Liver (tissue), 8 donors: ENCODE measurements at regions not wholly inside any gene's neighbourhood (a gene's known extent, or its start where the extent isn't known, plus 50 kb on each side); places are given as distances from the start of the nearest gene placed in this dataset.

Experiments
- DNase-seq: peaks from one replicate; pipeline ENCODE4 v3.0.0-alpha.2; 2017; ENCODE audit warnings: low spot score
- H3K27ac ChIP-seq, 2 donors: one replicate each; pipeline ENCODE4 v1.7.0; 2013; ENCODE audit warnings: inconsistent platforms in 2 of 2, low read length in 2 of 2, control low read depth in 1 of 2, low read depth in 1 of 2, mild to moderate bottlenecking in 1 of 2
- H3K27me3 ChIP-seq, 4 donors: one replicate each; pipeline versions ENCODE4 v1.6.1 to v1.7.0; 2013; ENCODE audit warnings: low read length in 3 of 4, inconsistent platforms in 1 of 4, mild to moderate bottlenecking in 1 of 4, moderate library complexity in 1 of 4; ENCODE audit not compliant: control insufficient read depth in 4 of 4, insufficient read depth in 4 of 4
- H3K36me3 ChIP-seq, 4 donors: one replicate each; pipeline versions ENCODE4 v1.6.1 to v1.7.0; 2013; ENCODE audit warnings: low read length in 3 of 4, mild to moderate bottlenecking in 3 of 4, low read depth in 1 of 4, moderate library complexity in 1 of 4; ENCODE audit not compliant: control insufficient read depth in 4 of 4, insufficient read depth in 3 of 4
- H3K4me1 ChIP-seq, 4 donors: one replicate each; pipeline versions ENCODE4 v1.6.1 to v1.7.0; 2013; ENCODE audit warnings: low read length in 3 of 4, mild to moderate bottlenecking in 3 of 4, moderate library complexity in 1 of 4; ENCODE audit not compliant: control insufficient read depth in 4 of 4, insufficient read depth in 4 of 4
- H3K4me3 ChIP-seq, 3 donors: one replicate each; pipeline versions ENCODE4 v1.6.1 to v1.7.0; 2013; ENCODE audit warnings: low read length in 3 of 3, control low read depth in 1 of 3, low read depth in 1 of 3, mild to moderate bottlenecking in 1 of 3
- H3K9ac ChIP-seq, 2 donors: one replicate each; pipeline ENCODE4 v1.7.0; 2013; ENCODE audit warnings: low read length in 2 of 2, mild to moderate bottlenecking in 2 of 2, moderate library complexity in 2 of 2, control low read depth in 1 of 2, low read depth in 1 of 2
- H3K9me3 ChIP-seq, 4 donors: one replicate each; pipeline versions ENCODE4 v1.6.1 to v1.7.0; 2013; ENCODE audit warnings: low read length in 3 of 4; ENCODE audit not compliant: control insufficient read depth in 4 of 4
- ATF3 ChIP-seq: IDR thresholded peaks from 2 replicates; pipeline ENCODE4 v1.6.1; 2016; ENCODE audit warnings: antibody characterized with exemption
- CTCF ChIP-seq: fragments of 150-350 bp; IDR thresholded peaks from 2 replicates; pipeline ENCODE4 v1.5.1; 2017; ENCODE audit warnings: improper control_type of control experiment, low read depth, low read length; ENCODE audit not compliant: missing input control
- EGR1 ChIP-seq, 2 donors: IDR thresholded peaks; 2 replicates each; pipeline ENCODE4 v1.6.1; 2016 to 2018; ENCODE audit warnings: antibody characterized with exemption in 2 of 2, low read depth in 2 of 2
- FOXA1 ChIP-seq: IDR thresholded peaks from 2 replicates; pipeline ENCODE4 v1.6.1; 2016; ENCODE audit warnings: antibody characterized with exemption
- FOXA2 ChIP-seq: IDR thresholded peaks from 2 replicates; pipeline ENCODE4 v1.6.1; 2016; ENCODE audit warnings: antibody characterized with exemption
- GABPA ChIP-seq, 2 donors: IDR thresholded peaks in 1 of 2; conservative IDR thresholded peaks in 1 of 2; 2 replicates each; pipeline ENCODE4 v1.6.1; 2016; ENCODE audit warnings: antibody characterized with exemption in 2 of 2, mild to moderate bottlenecking in 1 of 2, moderate library complexity in 1 of 2
- HNF4A ChIP-seq, 2 donors: conservative IDR thresholded peaks; 2 replicates each; pipeline ENCODE4 v1.6.1; 2016; ENCODE audit warnings: antibody characterized with exemption in 2 of 2, mild to moderate bottlenecking in 2 of 2
- HNF4G ChIP-seq: IDR thresholded peaks from 2 replicates; pipeline ENCODE4 v1.6.1; 2016; ENCODE audit warnings: antibody characterized with exemption
- JUND ChIP-seq, 2 donors: IDR thresholded peaks; 2 replicates each; pipeline ENCODE4 v1.6.1; 2016; ENCODE audit warnings: antibody characterized with exemption in 2 of 2
- MAX ChIP-seq: IDR thresholded peaks from 2 replicates; pipeline ENCODE4 v1.6.1; 2016; ENCODE audit warnings: antibody characterized with exemption
- NR2F2 ChIP-seq: IDR thresholded peaks from 2 replicates; pipeline ENCODE4 v1.6.1; 2016; ENCODE audit warnings: antibody characterized with exemption
- RAD21 ChIP-seq, 2 donors: IDR thresholded peaks; 2 replicates each; pipeline ENCODE4 v1.6.1; 2016; ENCODE audit warnings: antibody characterized with exemption in 2 of 2, mild to moderate bottlenecking in 2 of 2
- REST ChIP-seq: IDR thresholded peaks from 2 replicates; pipeline ENCODE4 v1.6.1; 2016; ENCODE audit warnings: antibody characterized with exemption, mild to moderate bottlenecking
- RXRA ChIP-seq, 2 donors: IDR thresholded peaks; 2 replicates each; pipeline ENCODE4 v1.6.1; 2017 to 2018; ENCODE audit warnings: antibody characterized with exemption in 2 of 2, mild to moderate bottlenecking in 1 of 2
- SP1 ChIP-seq: IDR thresholded peaks from 2 replicates; pipeline ENCODE4 v1.6.1; 2018; ENCODE audit warnings: antibody characterized with exemption, mild to moderate bottlenecking
- TAF1 ChIP-seq: conservative IDR thresholded peaks from 2 replicates; pipeline ENCODE4 v1.6.1; 2016; ENCODE audit warnings: antibody characterized with exemption, mild to moderate bottlenecking
- YY1 ChIP-seq: IDR thresholded peaks from 2 replicates; pipeline ENCODE4 v1.6.1; 2016; ENCODE audit warnings: antibody characterized with exemption, mild to moderate bottlenecking
- ZBTB33 ChIP-seq: IDR thresholded peaks from 2 replicates; pipeline ENCODE4 v1.6.1; 2016; ENCODE audit warnings: antibody characterized with exemption
- WGBS: extraction: QIAGEN DNeasy Blood & Tissue Kit; methylation state at CpG from one replicate; pipeline ENCODE4 v1.1.7; 2013; 5-methylcytosine and 5-hydroxymethylcytosine counted together
- donor health status: healthy.
- donor health status: healthy.
- donor health status: healthy.
- donor health status: healthy.
- donor health status: healthy.

GRCh38 chr9:28445211-28445610 lies 871.9 kb upstream of the C9orf72 start:
- H3K27ac ChIP-seq = no peak overlapping the region
- H3K4me1 ChIP-seq = no peaks in the 10 kb centered on the region
- H3K36me3 ChIP-seq = no peaks in the 10 kb centered on the region
- no peak overlapping the region for H3K9ac ChIP-seq
- no peak for TF ChIP-seq CTCF
- 85% methylated on average over 1 of the region's 1 CpG for WGBS
- no peak for DNase-seq
- H3K9me3 ChIP-seq = peaks cover 3 to 7% (median 7%) of the 10 kb centered on the region in 4 donors
- no peak overlapping the region for H3K4me3 ChIP-seq
- H3K27me3 ChIP-seq = no peaks in the 10 kb centered on the region

- no peak for TF ChIP-seq TAF1
- no peak for TF ChIP-seq CTCF
- TF ChIP-seq FOXA1 = no peak
- TF ChIP-seq ZBTB33 = no peak
- TF ChIP-seq REST = no peak
- no peak for TF ChIP-seq ATF3
- TF ChIP-seq YY1 = no peak
- TF ChIP-seq SP1 = no peak
- no peak for TF ChIP-seq JUND (IDR thresholded peaks at IDR 0.05)
- no peak for TF ChIP-seq HNF4G
- no peak for TF ChIP-seq RXRA (IDR thresholded peaks at IDR 0.05)
- TF ChIP-seq EGR1 (IDR thresholded peaks at IDR 0.05; ENCODE audit: low read depth in 2 of 2) = no peak
- no peak for TF ChIP-seq HNF4A (conservative IDR thresholded peaks at IDR 0.05)
- TF ChIP-seq GABPA (IDR thresholded peaks at IDR 0.05 in 1 of 2, conservative IDR thresholded peaks at IDR 0.05 in 1 of 2) = no peak
- TF ChIP-seq FOXA2 = no peak
- no peak for TF ChIP-seq NR2F2
- TF ChIP-seq MAX = no peak
- TF ChIP-seq RAD21 (IDR thresholded peaks at IDR 0.05) = no peak
- Histone ChIP-seq H3K27ac (no peak overlapping the region), H3K4me3 (no peak overlapping the region), H3K27me3 (no peaks in the 10 kb centered on the region), H3K4me1 (no peaks in the 10 kb centered on the region), H3K9me3 (no peaks in the 10 kb centered on the region), H3K36me3 (no peaks in the 10 kb centered on the region), H3K9ac (no peak overlapping the region)
- 76% methylated on average over 2 of the region's 2 CpGs for WGBS
- DNase-seq = no peak
These were observed 880.6 kb upstream of the C9orf72 start for GRCh38 chr9:28453918-28454317.
